ENCODE measurements at regions not wholly inside any gene's neighbourhood (a gene's known extent, or its start where the extent isn't known, plus 50 kb on each side); places are given as distances from the start of the nearest gene placed in this dataset.

DNA sequence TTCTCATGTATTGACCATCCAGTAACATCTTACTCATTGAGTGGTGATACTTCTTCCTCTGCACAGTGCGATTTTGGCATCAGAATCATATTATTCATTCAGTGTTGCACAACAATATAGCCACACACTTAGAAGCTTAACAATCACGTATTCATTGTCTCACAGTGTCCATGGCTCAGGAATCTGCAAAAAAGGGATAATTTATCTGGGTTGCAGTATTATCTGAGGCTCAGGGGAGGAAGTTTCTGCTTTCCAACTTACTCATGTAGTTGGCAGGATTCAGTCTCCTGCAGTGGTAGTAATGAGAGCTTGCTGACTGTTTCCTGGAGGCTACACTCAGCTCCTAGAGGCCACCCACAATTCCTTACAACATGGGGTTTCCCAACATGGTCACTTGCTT is 803.6 kb downstream of the SORCS1 start:
- H3K9ac ChIP-seq (replicated peaks; ENCODE audit: extremely low read depth, insufficient read depth, low read length): no peak overlapping the region
- DNase-seq (ENCODE audit: low read depth, low spot score): no peak
- H3K36me3 ChIP-seq (ENCODE audit: control insufficient read depth in 2 of 2, extremely low read depth in 1 of 2, insufficient read depth in 2 of 2, low read length in 2 of 2): no peaks in the 10 kb centered on the region
- H3K4me2 ChIP-seq (ENCODE audit: insufficient read depth, low read length): no peak overlapping the region
- H4K20me1 ChIP-seq (replicated peaks; ENCODE audit: control insufficient read depth, extremely low read depth, insufficient read depth, low read length): no peaks in the 10 kb centered on the region
- no peak overlapping the region for H2AFZ ChIP-seq (ENCODE audit: low read depth, low read length)
- H3K27ac ChIP-seq (ENCODE audit: insufficient read depth, low read depth, low read length): no peak overlapping the region
- dilution Hi-C loops (cut with MboI; ENCODE audit: extremely low pct_ligation_motif_present, low sequenced_read_pairs): no loop called here
- FAIRE-seq: no peak
- ChIA-PET POLR2A (no interaction called here), CTCF (no interaction called here)
- TF ChIP-seq POLR2AphosphoS5 (IDR thresholded peaks at IDR 0.05; ENCODE audit: insufficient read depth, low read depth, low read length): no peak
- TF ChIP-seq GATA2 (IDR thresholded peaks at IDR 0.05; ENCODE audit: insufficient read depth, insufficient read length, low read depth, low read length): no peak
- TF ChIP-seq, protein P1, sequence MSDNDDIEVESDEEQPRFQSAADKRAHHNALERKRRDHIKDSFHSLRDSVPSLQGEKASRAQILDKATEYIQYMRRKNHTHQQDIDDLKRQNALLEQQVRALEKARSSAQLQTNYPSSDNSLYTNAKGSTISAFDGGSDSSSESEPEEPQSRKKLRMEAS (IDR thresholded peaks at IDR 0.05; ENCODE audit: insufficient read depth, insufficient read length): no peak
- TF ChIP-seq, protein P2, sequence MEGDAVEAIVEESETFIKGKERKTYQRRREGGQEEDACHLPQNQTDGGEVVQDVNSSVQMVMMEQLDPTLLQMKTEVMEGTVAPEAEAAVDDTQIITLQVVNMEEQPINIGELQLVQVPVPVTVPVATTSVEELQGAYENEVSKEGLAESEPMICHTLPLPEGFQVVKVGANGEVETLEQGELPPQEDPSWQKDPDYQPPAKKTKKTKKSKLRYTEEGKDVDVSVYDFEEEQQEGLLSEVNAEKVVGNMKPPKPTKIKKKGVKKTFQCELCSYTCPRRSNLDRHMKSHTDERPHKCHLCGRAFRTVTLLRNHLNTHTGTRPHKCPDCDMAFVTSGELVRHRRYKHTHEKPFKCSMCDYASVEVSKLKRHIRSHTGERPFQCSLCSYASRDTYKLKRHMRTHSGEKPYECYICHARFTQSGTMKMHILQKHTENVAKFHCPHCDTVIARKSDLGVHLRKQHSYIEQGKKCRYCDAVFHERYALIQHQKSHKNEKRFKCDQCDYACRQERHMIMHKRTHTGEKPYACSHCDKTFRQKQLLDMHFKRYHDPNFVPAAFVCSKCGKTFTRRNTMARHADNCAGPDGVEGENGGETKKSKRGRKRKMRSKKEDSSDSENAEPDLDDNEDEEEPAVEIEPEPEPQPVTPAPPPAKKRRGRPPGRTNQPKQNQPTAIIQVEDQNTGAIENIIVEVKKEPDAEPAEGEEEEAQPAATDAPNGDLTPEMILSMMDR (IDR thresholded peaks at IDR 0.05; ENCODE audit: extremely low read depth in 1 of 2, insufficient read depth in 1 of 2, low read depth in 1 of 2, low read length in 2 of 2): no peak
- no peak for TF ChIP-seq POLR2A (IDR thresholded peaks at IDR 0.05; ENCODE audit: low read depth, low read length)
- TF ChIP-seq EZH2 (IDR thresholded peaks at IDR 0.05; ENCODE audit: borderline replicate concordance, low read depth, low read length, severe bottlenecking): no peak
- TF ChIP-seq JUN (IDR thresholded peaks at IDR 0.05; ENCODE audit: borderline replicate concordance, insufficient read depth, insufficient read length, low read depth): no peak
- TF ChIP-seq MYC (IDR thresholded peaks at IDR 0.05; ENCODE audit: low read depth, low read length): no peak
- no peak for TF ChIP-seq FOS (IDR thresholded peaks at IDR 0.05; ENCODE audit: borderline replicate concordance, insufficient read depth, low read length)
- H3K79me2 ChIP-seq (ENCODE audit: control insufficient read depth, insufficient read depth, low read length): no peaks in the 10 kb centered on the region
- H3K4me3 ChIP-seq (replicated peaks in 1 of 3; ENCODE audit: insufficient read depth in 1 of 3, low read depth in 1 of 3, low read length in 3 of 3): no peak overlapping the region
- H3K4me1 ChIP-seq (ENCODE audit: control insufficient read depth, extremely low read depth, insufficient read depth, low read length): no peaks in the 10 kb centered on the region
- intact Hi-C loops (cut with micrococcal nuclease): no loop called here
- no peaks in the 10 kb centered on the region for H3K27me3 ChIP-seq (ENCODE audit: control insufficient read depth in 2 of 2, insufficient read depth in 2 of 2, low read length in 2 of 2)
- no peaks in the 10 kb centered on the region for H3K9me1 ChIP-seq (replicated peaks; ENCODE audit: control insufficient read depth, extremely low read depth, insufficient read depth, low read length)
- BruUV-seq (replicated peaks): no TSS peak
- H3K9me3 ChIP-seq (replicated peaks; ENCODE audit: control insufficient read depth, insufficient read depth, low read length): no peaks in the 10 kb centered on the region

Measured in endothelial cell of umbilical vein (primary cell).